HPDE6-E6E7 (cell line): ENCODE measurements at regions not wholly inside any gene's neighbourhood (a gene's known extent, or its start where the extent isn't known, plus 50 kb on each side); places are given as distances from the start of the nearest gene placed in this dataset.
"Not testable (repeated sequence)": the region's sequence is repeated elsewhere in the genome, so short reads cannot be mapped to it uniquely, and the experiment has no call there.

Source experiments
- DNase-seq: peaks from one replicate; pipeline ENCODE4 v3.0.0; 2011; ENCODE audit warnings: missing footprints; ENCODE audit errors: extremely low spot score

- DNase-seq = no peak
These were observed 622.2 kb downstream of the EDEM1 start for GRCh38 chr3:5809586-5810246.

DNA sequence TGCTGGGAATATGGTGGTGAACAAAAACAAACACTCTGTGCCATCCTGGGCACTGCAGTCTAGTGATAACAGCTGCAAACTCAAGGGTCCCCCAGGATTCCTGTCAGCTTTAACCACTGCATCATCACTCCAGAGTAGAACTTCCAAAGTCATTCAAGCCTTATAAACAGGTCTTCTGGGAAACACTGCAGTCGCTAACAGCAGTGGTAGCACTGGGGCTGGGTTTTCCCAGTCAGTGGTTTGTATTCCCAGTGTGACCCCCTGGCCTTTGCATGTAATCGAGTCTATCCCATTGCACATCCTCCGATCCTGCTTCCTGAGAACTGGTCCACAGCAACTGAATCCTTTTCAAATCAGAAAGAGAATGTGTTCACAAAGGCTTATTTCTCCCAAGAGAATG, 623.5 kb downstream of the EDEM1 start:
- DNase-seq = no peak

GRCh38 chr3:5813521-5813920, 626.0 kb downstream of the EDEM1 start:
- DNase-seq = no peak

DNA sequence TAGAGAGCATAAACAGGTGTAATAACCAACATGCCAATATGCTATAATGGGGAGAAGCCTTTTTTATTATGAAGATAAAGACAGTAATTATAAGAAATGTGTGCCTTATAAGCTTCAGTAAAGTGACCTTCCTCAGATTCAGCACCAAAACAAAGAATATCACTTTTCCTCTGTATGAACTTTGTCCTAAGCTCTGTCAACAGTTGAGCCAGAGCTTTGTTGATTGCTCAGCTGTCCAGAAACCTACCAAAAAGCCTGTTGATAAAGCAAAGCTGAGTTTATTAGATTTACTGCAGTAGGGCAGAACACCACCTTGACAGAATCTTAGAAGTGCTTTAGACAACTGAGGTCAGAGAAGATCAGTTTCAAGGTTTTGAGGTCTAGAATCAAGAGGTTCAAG, 635.3 kb downstream of the EDEM1 start:
- no peak for DNase-seq

DNA sequence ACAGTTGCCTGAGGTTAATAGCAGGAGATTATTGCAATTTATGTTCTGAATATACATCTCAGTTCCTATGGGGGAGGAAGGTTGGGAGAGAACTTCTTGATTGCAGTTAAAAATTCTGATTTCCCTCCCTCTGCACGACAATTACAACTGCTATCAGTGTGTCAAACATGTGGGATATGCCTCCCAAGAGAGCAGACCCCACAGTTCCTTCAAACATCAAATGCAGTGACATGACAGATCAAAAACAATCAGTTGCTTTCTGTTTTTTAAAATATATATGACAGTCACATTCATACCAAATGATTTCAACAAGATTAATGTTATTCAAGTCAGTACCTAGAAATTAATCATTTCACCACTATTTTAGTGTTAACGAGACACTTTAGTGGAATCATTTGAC, 639.0 kb downstream of the EDEM1 start:
- no peak for DNase-seq

DNA sequence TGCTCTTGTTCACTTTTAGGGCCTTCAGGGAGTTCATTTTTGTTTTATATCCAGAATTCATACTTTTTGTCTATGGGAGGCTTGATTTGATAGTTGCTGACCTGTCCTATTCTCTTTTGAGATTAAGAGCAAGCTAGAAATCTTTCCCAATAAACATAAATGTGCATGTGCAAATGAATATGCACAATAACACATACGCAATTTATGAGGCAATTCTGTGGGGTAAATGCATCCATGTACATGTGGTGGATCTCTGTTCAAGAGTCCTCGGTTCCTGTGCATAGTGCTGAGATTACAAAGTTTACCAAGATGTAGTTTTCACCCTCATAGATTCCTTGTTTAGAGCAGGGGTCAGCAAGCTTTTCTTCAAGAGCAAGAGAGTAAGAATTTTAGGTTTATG, 640.7 kb downstream of the EDEM1 start:
- DNase-seq = no peak

DNA sequence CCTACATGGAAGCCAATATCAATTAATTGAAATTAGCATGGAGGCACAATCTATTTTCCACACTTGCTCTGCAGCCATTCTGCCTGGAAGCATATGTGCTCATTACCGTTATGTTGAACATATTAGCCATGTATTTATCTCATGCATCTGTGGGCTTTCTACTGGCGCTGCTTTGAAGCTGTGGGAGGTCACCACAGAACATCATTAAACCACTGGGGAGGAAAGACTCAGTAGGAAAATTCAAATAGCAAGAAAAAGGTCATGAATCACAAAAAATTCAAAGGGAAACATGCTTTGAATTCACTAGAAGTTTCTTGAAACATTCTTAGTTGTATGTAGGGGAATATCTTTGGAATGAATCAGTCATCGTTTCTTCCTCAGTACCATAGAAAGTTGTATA, 652.5 kb downstream of the EDEM1 start:
- DNase-seq = no peak

GRCh38 chr3:5841599-5841998, 654.1 kb downstream of the EDEM1 start:
- DNase-seq = no peak

DNA sequence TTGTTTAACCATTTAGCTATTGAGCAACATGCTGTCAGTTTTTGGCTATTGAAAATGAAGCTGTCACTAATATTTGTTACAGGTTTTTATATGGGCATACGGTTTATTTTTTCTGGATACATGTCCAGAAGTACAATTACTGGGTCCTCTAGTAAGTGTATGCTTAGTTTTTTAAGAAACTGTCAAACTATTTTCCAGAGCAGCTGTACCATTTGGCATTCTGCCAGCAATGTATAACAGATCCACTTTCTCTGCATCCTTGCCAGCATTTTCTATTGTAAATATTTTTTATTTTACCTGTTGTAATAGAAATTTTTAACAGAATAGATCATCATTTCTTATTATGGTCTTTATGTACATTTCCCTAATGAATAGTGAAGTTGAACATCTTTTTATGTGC, 658.8 kb downstream of the EDEM1 start:
- DNase-seq = no peak

- no peak for DNase-seq
These were observed 673.6 kb downstream of the EDEM1 start for GRCh38 chr3:5861151-5861550.

DNA sequence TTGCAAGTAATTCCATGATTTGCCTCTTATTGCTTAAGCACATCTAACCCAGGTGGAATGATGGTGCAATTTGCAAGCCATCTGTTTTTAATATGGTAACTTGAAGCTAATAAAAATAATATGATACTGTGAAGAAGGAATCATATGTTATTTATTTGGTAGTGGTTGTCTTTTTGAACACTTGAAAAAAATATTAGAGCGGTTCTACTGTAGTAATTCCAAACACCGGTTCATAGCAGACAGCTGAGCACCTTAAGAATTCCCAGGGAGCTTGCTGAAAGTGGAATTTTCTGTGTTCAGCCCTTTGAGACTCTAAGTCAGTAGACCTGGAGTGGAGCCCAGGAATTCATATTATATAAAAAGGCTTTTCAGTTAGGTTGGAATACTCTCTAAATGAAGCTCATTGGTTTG, 687.4 kb downstream of the EDEM1 start:
- no peak for DNase-seq

DNA sequence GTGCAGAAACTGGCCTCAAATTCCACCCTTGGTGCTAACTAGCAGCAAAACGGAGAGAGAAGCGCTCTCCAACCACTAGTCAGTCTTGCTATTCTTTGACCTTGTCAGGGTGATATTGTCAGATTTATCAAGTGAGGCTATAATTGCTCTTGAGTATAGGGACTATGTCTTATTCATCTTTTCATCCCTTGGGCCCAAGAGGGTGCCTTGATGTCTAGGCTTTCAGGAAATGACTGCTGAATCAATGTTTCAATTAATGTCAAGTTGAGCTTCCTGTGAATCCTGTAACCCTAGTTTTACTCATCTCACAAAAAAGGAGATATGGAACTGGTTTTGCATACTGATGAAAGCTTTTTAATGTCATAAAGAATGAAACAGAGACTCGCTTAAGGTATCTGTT, 701.3 kb downstream of the EDEM1 start:
- DNase-seq = no peak

DNA sequence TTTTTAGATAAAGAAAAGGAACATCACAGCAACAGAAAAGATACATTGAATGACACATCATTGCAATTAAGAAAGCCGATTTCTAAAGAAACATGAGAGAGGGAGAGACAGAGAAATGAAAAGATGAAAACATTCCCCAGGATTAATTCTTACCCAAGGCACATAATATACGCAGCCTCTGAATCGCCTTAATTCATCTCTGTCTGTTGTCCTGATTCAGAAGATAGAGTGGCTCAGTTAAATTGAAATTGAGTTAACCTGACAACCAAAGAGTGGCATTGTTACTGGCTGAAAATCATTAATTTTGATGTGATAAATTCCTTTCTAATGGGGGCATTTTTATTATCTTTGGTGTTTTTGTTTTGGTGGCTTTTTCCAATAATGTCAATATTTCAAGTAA, 701.9 kb downstream of the EDEM1 start:
- no peak for DNase-seq

DNA sequence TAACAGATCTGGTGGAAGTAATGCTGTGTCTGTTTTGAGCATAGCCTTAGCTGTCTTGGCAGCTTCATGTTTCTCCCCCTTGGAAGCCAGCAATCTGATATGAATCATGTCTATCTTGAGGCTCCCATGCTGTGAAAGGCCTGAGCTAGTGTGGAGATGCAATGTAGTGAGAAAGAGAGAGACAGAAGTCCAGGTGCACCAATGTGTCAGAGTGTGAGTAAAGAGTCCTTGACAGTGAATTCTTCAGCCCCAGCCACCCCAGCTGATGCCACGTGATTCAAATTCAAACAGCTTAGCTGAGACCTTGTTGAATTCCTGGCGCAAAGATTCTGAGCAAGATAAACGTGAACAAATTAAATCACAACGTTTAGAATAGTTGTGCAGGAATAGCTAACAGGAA, 704.2 kb downstream of the EDEM1 start:
- DNase-seq = no peak

DNA sequence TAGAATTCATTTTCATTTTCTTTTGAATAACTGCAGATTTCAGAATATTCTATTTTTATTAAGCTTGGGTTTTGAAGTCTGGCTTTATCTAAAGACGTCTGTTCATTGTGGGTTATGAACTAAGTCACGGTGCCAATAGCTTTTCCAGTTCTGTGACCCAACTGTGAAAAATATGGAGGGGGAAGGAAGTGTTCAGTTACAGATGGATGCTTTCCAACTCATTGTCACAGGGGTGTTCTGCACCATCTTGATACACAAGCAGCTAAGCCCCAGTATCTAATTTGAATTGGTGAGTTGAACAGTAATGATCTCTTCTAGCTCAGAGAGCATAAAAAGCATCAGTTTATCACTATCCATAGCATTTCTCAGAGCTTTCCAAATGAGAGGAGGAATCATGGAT, 710.6 kb downstream of the EDEM1 start:
- no peak for DNase-seq

DNA sequence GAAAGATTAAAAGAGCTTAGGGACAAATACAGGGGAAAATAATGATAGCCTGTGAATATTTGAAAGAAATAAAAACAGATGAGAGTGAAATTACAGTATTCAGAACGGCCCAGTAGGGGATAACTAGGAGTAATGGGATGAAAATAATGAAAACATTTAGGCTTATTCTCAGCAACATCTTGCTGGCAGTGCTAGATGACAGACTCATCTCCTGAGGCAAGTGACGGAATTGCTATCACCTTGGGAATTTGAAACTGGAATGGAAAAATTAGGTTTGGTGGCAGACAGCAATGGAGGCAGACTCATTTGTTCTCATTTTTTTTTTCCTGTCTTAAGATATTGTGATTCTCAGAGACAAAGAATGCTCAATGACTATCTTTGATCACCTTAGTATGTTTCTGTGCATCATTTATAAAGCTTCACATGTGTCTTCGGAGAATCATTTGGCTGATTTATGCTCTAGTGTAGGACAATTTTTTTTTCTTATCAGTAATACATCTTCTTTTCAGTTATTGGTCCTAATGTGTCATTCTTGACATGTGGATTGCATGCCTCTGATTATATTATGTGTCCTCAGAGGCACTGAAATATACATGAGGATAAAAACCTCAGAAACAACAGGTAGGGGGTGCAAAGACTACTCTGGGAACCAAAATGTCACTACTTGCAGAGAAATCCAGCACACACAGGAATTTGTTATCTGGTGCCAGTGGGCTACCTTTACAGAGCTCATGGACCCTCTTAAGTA, 711.7 kb downstream of the EDEM1 start:
- no peak for DNase-seq

GRCh38 chr3:5917932-5918331, 730.4 kb downstream of the EDEM1 start:
- no peak for DNase-seq

DNA sequence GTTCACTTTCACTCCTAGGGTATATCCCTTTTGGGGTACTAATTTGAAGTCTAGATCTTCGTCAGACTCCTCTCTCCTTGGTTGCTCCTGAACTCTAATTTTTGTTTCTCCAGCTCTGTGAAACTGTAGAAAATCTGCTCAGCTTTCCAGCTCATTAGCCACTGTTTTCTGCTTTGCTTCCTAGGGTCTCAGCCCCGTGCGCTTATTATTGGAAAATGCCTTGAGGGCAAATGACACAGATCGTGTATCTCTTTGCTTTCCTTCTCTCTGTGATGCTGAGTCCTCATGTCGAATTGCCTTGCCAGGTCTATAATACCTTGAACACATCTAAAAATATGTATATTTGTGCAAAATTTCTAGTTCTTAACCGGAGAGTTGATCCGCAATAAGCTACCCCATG, 731.1 kb downstream of the EDEM1 start:
- no peak for DNase-seq

DNA sequence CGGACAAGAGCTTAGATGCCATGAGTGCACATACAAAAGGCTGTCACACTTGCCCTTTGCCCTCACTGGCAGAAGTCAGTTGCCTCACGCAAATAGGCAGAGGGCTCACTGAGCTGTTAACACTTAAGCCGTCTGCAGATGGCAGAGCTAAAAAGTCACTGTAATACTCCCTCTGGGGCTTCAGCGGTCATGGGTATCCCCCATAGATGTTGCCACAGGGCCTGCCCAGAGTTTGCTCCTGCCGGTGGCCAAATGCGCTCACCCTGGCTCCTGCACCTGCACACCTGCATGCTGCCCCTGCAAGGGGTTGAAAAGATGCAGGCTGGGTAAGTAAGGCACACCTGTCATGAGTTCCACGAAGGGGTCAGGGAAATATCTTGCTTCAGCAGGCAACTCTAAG, 741.5 kb downstream of the EDEM1 start:
- DNase-seq = no peak

GRCh38 chr3:5944061-5944460, 756.6 kb downstream of the EDEM1 start:
- not testable (repeated sequence) for DNase-seq

DNA sequence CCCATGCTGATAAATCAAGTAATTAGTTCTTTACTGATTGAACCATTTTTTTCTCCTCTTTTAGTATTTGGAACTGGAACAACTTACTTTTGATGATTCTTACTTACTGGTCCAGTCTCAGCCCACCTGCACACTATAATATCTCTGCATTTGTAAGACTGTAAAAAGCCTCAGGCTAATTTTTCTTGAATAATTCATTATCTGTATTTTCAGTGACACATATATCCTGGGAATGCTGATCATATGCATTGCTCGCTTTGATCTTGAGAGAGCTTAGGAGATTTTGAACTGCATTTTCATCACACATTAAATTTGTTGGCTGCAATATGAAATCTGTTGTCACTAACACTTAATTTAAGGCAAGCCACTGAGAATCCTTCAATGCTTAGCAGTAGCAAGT, 760.6 kb downstream of the EDEM1 start:
- DNase-seq = no peak

DNA sequence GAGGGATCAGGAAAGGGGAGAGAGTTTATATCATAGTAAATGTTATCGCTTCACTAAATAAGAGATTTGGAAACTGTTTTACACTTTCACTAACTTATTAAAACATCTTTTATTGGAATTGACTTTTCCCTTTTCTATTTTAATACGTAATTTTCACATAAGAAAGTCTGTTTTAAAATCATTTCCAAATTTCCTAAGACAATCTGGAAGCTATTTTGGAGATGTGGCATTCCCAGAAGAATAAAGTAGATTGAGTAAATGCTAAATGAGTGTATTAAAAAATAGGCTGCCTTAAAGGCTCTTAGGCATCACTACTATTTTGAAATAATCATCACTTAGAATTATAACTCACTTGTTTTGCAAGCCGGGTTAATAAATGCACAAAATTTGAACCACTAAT, 763.5 kb downstream of the EDEM1 start:
- DNase-seq = no peak

GRCh38 chr3:5972586-5972985, 785.1 kb downstream of the EDEM1 start:
- DNase-seq = no peak
